Trophoblast cell (in vitro differentiated cells and primary cell): ENCODE measurements at regions not wholly inside any gene's neighbourhood (a gene's known extent, or its start where the extent isn't known, plus 50 kb on each side); places are given as distances from the start of the nearest gene placed in this dataset.
"Not testable (repeated sequence)": the region's sequence is repeated elsewhere in the genome, so short reads cannot be mapped to it uniquely, and the experiment has no call there.

Source experiments
- DNase-seq, 2 donors: peaks; one replicate each; pipeline ENCODE4 v3.0.0-alpha.2; 2016
- H2AFZ ChIP-seq: 2 replicates; pipeline ENCODE4 v1.6.1; 2013; ENCODE audit warnings: low read length, moderate library complexity, mild to moderate bottlenecking; ENCODE audit not compliant: insufficient read depth, poor library complexity
- H2AK5ac ChIP-seq: 2 replicates; pipeline ENCODE4 v1.6.1; 2013; ENCODE audit warnings: mild to moderate bottlenecking, low read length
- H2BK120ac ChIP-seq: 2 replicates; pipeline ENCODE4 v1.6.1; 2013; ENCODE audit warnings: low read length, mild to moderate bottlenecking, moderate library complexity; ENCODE audit not compliant: insufficient read depth, poor library complexity
- H2BK12ac ChIP-seq: 2 replicates; pipeline ENCODE4 v1.6.1; 2013; ENCODE audit warnings: mild to moderate bottlenecking, low read length, moderate library complexity
- H2BK5ac ChIP-seq: 2 replicates; pipeline ENCODE4 v1.6.1; 2013; ENCODE audit warnings: low read length, low read depth, moderate library complexity, mild to moderate bottlenecking; ENCODE audit not compliant: poor library complexity
- H3K14ac ChIP-seq: 2 replicates; pipeline ENCODE4 v1.6.1; 2013; ENCODE audit warnings: mild to moderate bottlenecking, low read length
- H3K18ac ChIP-seq: 2 replicates; pipeline ENCODE4 v1.6.1; 2013; ENCODE audit warnings: mild to moderate bottlenecking, low read length
- H3K23ac ChIP-seq: 2 replicates; pipeline ENCODE4 v1.6.1; 2013; ENCODE audit warnings: low read length
- H3K27ac ChIP-seq: 2 replicates; pipeline ENCODE4 v1.5.1; 2013; ENCODE audit warnings: low read depth, mild to moderate bottlenecking, inconsistent platforms, low read length, moderate library complexity
- H3K27me3 ChIP-seq: 2 replicates; pipeline ENCODE4 v1.6.1; 2013; ENCODE audit warnings: inconsistent platforms, mild to moderate bottlenecking, low read length, moderate library complexity; ENCODE audit not compliant: insufficient read depth
- H3K36me3 ChIP-seq, 2 experiments: 1 replicate in 1 of 2; 2 replicates in 1 of 2; pipeline ENCODE4 v1.6.1; 2013; ENCODE audit warnings: low read length in 2 of 2, mild to moderate bottlenecking in 2 of 2, moderate library complexity in 1 of 2; ENCODE audit not compliant: insufficient read depth in 2 of 2, control insufficient read depth in 1 of 2
- H3K4ac ChIP-seq: 2 replicates; pipeline ENCODE4 v1.6.1; 2013; ENCODE audit warnings: low read depth, mild to moderate bottlenecking, low read length, moderate library complexity
- H3K4me1 ChIP-seq, 2 experiments: 1 replicate in 1 of 2; 2 replicates in 1 of 2; pipeline ENCODE4 v1.6.1; 2013; ENCODE audit warnings: low read length in 2 of 2, mild to moderate bottlenecking in 2 of 2, moderate library complexity in 1 of 2; ENCODE audit not compliant: insufficient read depth in 2 of 2, control insufficient read depth in 1 of 2
- H3K4me2 ChIP-seq: 2 replicates; pipeline ENCODE4 v1.6.1; 2013; ENCODE audit warnings: inconsistent platforms, mild to moderate bottlenecking, low read length, moderate library complexity
- H3K4me3 ChIP-seq: 2 replicates; pipeline ENCODE4 v1.5.1; 2013; ENCODE audit warnings: mild to moderate bottlenecking, low read depth, low read length, inconsistent platforms
- H3K79me1 ChIP-seq: one replicate; pipeline ENCODE4 v1.6.1; 2013; ENCODE audit warnings: low read length
- H3K79me2 ChIP-seq: 2 replicates; pipeline ENCODE4 v1.6.1; 2013; ENCODE audit warnings: low read length, mild to moderate bottlenecking; ENCODE audit not compliant: control insufficient read depth, insufficient read depth, poor library complexity
- H3K9ac ChIP-seq: 2 replicates; pipeline ENCODE4 v1.6.1; 2013; ENCODE audit warnings: mild to moderate bottlenecking, low read length
- H3K9me3 ChIP-seq: 2 replicates; pipeline ENCODE4 v1.6.1; 2013; ENCODE audit warnings: low read depth, mild to moderate bottlenecking, control low read depth, inconsistent platforms, low read length; ENCODE audit not compliant: insufficient read depth
- H4K12ac ChIP-seq: 2 replicates; pipeline ENCODE4 v1.6.1; 2013; ENCODE audit warnings: low read depth, mild to moderate bottlenecking, low read length, moderate library complexity
- H4K8ac ChIP-seq: 2 replicates; pipeline ENCODE4 v1.6.1; 2013; ENCODE audit warnings: low read depth, mild to moderate bottlenecking, low read length, moderate library complexity
- H4K91ac ChIP-seq: one replicate; pipeline ENCODE4 v1.6.1; 2013; ENCODE audit warnings: low read depth, mild to moderate bottlenecking, low read length, moderate library complexity
- WGBS: extraction: QIAGEN DNeasy Blood & Tissue Kit; methylation state at CpG from one replicate; pipeline ENCODE4 v1.1.7; 2013; ENCODE audit warnings: missing lambda C conversion rate; ENCODE audit not compliant: insufficient read length, insufficient coverage; ENCODE audit errors: extremely low coverage; 5-methylcytosine and 5-hydroxymethylcytosine counted together

DNA sequence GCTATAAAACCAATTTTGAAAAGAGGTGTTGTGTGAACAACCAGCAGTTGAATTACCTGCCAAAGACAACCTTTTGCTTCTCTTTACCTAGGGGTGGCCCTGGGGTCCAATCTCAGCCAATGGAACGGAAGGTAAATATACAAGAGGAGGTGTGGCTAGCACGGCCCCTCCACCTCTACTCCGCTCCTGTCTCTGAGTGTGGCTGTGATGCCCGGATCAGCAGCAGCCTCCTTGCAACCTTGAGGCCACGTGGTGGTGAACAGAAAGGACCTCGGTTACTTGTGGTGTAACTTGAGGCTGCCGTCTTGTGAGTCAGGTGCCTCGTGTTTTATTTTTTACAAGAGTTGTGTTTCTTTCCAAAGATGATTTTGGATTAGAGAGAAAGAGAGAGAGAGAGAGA lies 121.5 kb upstream of the PPP2R3B start:
- Histone ChIP-seq H4K8ac (no peak overlapping the region), H2AK5ac (no peak overlapping the region), H3K79me2 (no peaks in the 10 kb centered on the region), H4K12ac (no peak overlapping the region), H2BK5ac (no peak overlapping the region), H3K27ac (no peak overlapping the region), H3K9ac (no peak overlapping the region), H4K91ac (no peak overlapping the region), H3K14ac (no peak overlapping the region), H2BK12ac (no peak overlapping the region), H2AFZ (no peak overlapping the region), H3K27me3 (no peaks in the 10 kb centered on the region), H3K18ac (no peak overlapping the region), H3K36me3 (no peaks in the 10 kb centered on the region), H3K79me1 (no peaks in the 10 kb centered on the region), H3K9me3 (no peaks in the 10 kb centered on the region), H3K4me2 (no peak overlapping the region), H3K4me3 (no peak overlapping the region), H3K4ac (no peak overlapping the region), H2BK120ac (no peak overlapping the region), H3K4me1 (peaks cover 0 to 2% of the 10 kb centered on the region in 2 experiments), H3K23ac (no peak overlapping the region)
- no CpG with 5 or more reads among the region's 8 CpGs for WGBS
- DNase-seq: no peak

DNA sequence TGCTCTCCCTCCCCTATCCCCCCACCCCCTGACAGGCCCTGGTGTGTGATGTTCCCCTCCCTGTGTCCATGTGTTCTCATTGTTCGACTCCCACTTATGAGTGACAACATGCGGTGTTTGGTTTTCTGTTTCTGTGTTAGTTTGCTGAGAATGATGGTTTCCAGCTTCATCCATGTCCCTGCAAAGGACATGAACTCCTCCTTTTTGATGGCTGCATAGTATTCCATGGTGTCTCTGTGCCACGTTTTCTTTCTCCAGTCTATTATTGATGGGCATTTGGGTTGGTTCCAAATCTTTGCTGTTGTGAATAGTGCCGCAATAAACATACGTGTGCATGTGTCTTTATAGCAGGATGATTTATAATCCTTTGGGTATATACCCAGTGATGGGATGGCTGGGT lies 121.8 kb upstream of the SHOX start:
- H2AFZ ChIP-seq, DNase-seq, H2BK5ac ChIP-seq, H3K4ac ChIP-seq, H3K27me3 ChIP-seq, H4K12ac ChIP-seq, H3K9ac ChIP-seq, H3K79me1 ChIP-seq, H3K36me3 ChIP-seq, H2BK120ac ChIP-seq, H3K27ac ChIP-seq, H3K4me1 ChIP-seq, H3K9me3 ChIP-seq, H4K91ac ChIP-seq, H3K18ac ChIP-seq, H3K79me2 ChIP-seq, H3K14ac ChIP-seq, H4K8ac ChIP-seq, H3K4me3 ChIP-seq, H3K4me2 ChIP-seq, H2BK12ac ChIP-seq, H3K23ac ChIP-seq, H2AK5ac ChIP-seq: not testable (repeated sequence)
- no CpG with 5 or more reads among the region's 5 CpGs for WGBS

DNA sequence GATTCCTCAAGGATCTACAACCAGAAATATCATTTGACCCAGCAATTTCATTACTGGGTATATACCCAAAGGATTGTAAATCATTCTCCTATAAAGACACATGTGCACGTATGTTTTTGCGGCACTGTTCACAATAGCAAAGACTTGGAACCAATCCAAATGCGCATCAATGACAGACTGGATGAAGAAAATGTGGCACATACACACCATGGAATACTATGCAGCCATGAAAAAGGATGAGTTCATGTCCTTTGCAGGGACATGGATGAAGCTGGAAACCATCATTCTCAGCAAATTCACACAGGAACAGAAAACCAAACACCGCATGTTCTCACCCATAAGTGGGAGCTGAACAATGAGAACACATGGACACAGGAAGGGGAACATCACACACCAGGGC lies 119.5 kb upstream of the SHOX start:
- H3K4me3 ChIP-seq, H3K79me2 ChIP-seq, H3K18ac ChIP-seq, H3K23ac ChIP-seq, H3K4me2 ChIP-seq, H3K4me1 ChIP-seq, H4K12ac ChIP-seq, H2AFZ ChIP-seq, H3K36me3 ChIP-seq, H3K27me3 ChIP-seq, H2BK12ac ChIP-seq, H3K14ac ChIP-seq, H2BK5ac ChIP-seq, H3K4ac ChIP-seq, H3K79me1 ChIP-seq, H4K91ac ChIP-seq, DNase-seq, H3K9ac ChIP-seq, H3K27ac ChIP-seq, H4K8ac ChIP-seq, H2BK120ac ChIP-seq, H2AK5ac ChIP-seq, H3K9me3 ChIP-seq: not testable (repeated sequence)
- no CpG with 5 or more reads among the region's 4 CpGs for WGBS

- H3K4me2 ChIP-seq: no peak overlapping the region
- no peak overlapping the region for H2BK12ac ChIP-seq
- no peak overlapping the region for H2AK5ac ChIP-seq
- H3K36me3 ChIP-seq: no peaks in the 10 kb centered on the region
- no CpG with 5 or more reads among the region's 12 CpGs for whole genome bisulfite sequencing
- H3K4ac ChIP-seq: no peak overlapping the region
- H3K27me3 ChIP-seq: no peaks in the 10 kb centered on the region
- H3K79me2 ChIP-seq: no peaks in the 10 kb centered on the region
- H3K27ac ChIP-seq: no peak overlapping the region
- no peak overlapping the region for H3K4me3 ChIP-seq
- H3K9ac ChIP-seq: no peak overlapping the region
- H3K18ac ChIP-seq: no peak overlapping the region
- H3K23ac ChIP-seq: no peak overlapping the region
- no peak overlapping the region for H2AFZ ChIP-seq
- no peaks in the 10 kb centered on the region for H3K79me1 ChIP-seq
- H4K8ac ChIP-seq: no peak overlapping the region
- no peak for DNase-seq
- H4K91ac ChIP-seq: no peak overlapping the region
- no peak overlapping the region for H2BK5ac ChIP-seq
- no peak overlapping the region for H4K12ac ChIP-seq
- H3K4me1 ChIP-seq: peaks cover 0 to 3% of the 10 kb centered on the region in 2 experiments
- no peak overlapping the region for H3K14ac ChIP-seq
- H2BK120ac ChIP-seq: no peak overlapping the region
- H3K9me3 ChIP-seq: peaks cover 2% of the 10 kb centered on the region
Observed at GRCh38 chrX:518319-518718, 112.3 kb upstream of the SHOX start.
